NCI-H446 (cell line): ENCODE measurements at regions not wholly inside any gene's neighbourhood (a gene's known extent, or its start where the extent isn't known, plus 50 kb on each side); places are given as distances from the start of the nearest gene placed in this dataset.

Experiments used
- DNase-seq, 2 experiments: peaks; one replicate each; lab custom pipeline; 2025; lab: John Stamatoyannopoulos, UW

GRCh38 chr11:28481616-28482480, 373.7 kb downstream of the METTL15 start:
- DNase-seq: no peak

GRCh38 chr11:28480406-28480805, 372.2 kb downstream of the METTL15 start:
- DNase-seq: no peak

GRCh38 chr11:28476864-28477263, 368.7 kb downstream of the METTL15 start:
- DNase-seq: no peak

DNA sequence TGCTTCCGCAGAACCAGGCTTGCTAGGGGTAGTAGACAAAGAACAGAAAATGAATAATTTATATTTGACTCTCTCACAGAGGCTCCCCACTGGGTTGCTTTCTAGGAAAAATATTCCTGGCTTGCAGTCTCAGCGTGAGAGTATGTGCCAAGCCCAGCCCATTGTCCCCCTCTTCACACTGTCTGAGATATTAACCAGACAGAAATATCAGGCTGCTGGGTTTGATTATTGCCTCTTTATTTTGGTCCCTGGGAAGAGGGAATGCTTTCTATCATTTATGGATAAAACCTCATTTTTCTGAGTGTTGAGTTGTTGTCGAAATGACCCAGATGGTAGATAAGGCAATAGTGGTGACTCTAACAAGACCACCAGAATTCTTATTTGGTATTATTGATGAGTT, 367.9 kb downstream of the METTL15 start:
- no peak for DNase-seq

DNA sequence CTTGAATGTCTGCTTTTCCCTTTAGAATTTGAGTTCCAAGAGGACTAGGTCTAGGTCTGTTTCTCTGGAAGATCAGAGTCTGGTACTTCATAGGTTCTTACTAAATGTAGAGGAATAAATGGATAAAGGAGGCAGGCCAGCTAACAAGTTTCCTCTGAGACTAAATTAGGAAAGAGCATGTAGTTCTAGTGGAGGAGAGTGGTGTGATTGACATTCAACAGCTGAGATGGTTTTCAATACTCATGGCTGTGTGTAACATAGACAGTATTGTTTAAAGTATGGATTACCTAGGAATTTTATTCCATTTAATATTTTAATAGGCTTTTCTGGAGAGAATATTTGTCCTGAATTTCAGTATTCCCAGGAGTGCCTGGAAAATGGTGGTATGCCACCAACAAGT, 364.7 kb downstream of the METTL15 start:
- DNase-seq: no peak

GRCh38 chr11:28471537-28471936, 363.3 kb downstream of the METTL15 start:
- DNase-seq: no peak

DNA sequence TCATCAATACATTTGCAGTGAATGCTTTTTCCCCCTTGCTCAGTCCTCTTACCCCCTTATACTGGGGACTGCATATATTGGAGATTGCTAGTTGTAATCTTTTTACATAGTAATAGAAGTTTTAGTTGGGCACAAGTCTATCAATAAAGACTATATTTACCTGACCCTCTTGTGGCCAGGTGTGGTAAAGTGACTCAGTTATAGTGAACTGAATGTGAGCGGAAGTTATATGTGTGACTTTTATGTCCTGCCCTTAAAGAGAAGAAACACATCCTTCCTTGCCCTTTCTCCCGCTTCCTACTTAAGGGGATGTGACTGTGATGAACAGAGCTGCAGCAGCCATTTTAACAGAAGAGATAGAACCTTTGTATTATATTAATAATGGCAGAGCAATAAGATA, 362.0 kb downstream of the METTL15 start:
- DNase-seq: no peak

- no peak for DNase-seq
Measured at GRCh38 chr11:28466506-28466905, 358.3 kb downstream of the METTL15 start.

- no peak for DNase-seq
Measured at GRCh38 chr11:28464252-28464867, 356.2 kb downstream of the METTL15 start.

DNA sequence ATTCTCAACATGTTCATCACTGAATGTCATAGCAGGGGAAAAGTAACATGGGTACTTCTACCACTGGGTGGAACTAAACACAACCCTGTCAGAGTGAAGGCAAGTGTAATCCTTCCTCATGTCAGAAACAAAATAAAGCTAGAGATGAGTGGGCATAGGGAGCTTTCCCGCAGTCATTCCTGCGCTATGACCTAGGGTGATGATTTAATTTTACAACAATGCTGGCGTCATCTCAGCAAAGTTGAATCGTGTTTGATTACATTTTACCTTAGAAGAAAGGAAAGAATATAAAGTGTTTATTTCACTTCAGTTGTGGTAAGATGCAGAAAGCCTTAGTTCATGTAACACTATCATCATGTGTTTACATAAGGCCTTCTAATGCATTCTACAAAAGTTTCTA, 355.6 kb downstream of the METTL15 start:
- no peak for DNase-seq

GRCh38 chr11:28461846-28462245, 353.7 kb downstream of the METTL15 start:
- no peak for DNase-seq

- DNase-seq: no peak
Measured at GRCh38 chr11:28461338-28461737, 353.1 kb downstream of the METTL15 start.

DNA sequence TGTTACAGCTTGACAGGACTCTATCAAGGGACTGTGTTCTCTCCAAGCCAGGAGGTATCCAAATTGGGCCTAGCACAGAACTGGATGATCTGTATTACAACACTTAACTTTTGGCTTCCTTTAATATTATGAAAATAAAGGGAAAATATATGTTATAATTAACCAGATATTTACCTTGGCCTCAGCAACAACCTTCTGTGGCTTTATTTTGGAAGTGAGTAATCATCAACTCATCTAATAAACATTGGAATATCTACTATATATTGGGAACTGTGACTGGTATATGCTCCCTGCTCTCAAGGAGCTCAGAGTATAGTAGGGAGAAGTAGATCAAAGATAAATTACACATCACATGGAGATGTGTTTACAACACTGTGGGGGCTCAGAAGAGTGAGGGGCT, 352.2 kb downstream of the METTL15 start:
- DNase-seq: no peak

GRCh38 chr11:28459912-28460311, 351.7 kb downstream of the METTL15 start:
- no peak for DNase-seq

DNA sequence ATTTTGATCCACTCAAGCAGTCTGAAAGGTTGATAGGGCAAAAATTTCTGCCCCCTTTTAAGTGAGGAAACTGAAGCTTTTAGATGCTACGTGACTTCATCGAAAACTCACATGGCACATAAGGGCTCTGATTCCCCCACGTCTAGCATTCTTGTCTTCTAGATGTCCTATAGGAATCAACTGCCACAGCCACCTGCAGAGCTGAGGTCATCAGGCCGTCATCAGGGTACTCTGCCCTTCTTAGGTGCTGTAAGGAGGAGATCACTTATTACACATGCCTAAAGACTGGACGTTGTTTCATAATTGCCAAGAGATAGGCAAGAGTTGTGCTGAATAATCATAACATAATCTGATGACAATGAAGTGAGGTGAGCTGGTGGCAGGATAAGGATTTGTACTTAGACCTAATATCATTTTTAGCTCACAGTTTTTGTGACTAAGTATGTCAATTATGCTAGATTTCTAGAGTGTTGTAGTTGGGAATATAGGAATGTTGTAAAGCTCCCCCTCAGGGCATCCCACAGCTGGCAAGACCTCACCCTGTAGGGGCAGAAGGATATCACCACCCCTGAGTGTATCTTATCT, 349.4 kb downstream of the METTL15 start:
- no peak for DNase-seq

DNA sequence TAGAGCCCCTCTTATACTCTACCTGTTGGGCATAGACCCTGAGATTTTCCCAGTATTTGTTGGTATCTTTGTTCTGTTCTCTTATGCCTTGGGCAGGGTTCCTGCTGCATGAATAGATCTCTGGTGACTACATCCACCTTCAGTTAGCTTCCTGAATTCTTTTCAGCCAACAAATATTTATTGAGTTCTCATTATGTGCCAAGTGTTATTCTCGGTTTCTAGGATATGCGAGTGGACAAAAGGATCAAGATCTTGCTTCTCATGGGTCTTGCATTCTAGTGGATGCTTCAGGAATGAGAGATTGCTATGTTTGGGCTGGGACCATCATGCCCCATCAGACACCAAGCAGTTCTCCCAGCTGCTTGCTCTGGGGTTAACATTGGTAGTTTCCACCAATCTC, 340.0 kb downstream of the METTL15 start:
- no peak for DNase-seq

GRCh38 chr11:28447226-28447625, 339.0 kb downstream of the METTL15 start:
- no peak for DNase-seq

GRCh38 chr11:28442131-28442530, 333.9 kb downstream of the METTL15 start:
- DNase-seq: no peak

DNA sequence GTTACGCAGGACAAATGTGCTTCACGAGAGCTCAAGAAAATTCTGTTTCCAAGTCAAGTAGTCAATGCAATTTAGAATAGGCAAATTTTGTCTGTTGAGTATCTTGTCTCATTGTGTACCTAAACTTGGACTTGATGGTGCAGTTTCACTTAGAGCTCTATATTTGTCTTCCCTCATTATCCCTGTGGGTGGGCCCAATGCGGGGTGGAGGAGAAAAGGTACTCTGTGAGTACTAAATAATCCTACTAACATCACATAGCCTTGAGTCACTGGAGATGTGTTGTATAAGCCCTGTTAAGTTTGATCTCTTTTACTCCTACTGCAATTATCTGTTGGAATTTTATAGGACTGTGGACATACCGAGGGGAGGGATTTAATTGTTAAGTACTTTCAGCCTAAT, 331.2 kb downstream of the METTL15 start:
- no peak for DNase-seq

DNA sequence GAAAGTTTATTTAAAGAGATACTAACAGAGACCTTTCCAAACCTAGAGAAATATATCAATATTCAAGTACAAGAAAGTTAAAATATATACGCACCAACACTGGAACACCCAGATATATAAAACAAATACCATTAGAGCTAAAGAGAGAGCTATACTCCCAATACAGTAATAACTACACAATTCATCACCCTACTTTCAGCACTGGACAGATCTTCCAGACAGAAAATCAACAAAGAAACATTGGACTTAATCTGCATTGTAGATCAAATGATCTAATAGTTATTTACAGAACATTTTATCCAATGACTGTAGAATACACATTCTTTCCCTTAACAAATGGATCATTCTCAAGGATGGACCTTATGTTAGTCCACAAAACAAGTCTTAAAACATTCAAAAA, 311.9 kb downstream of the METTL15 start:
- DNase-seq: no peak

- DNase-seq: no peak
Measured at GRCh38 chr11:28417601-28418323, 309.6 kb downstream of the METTL15 start.

DNA sequence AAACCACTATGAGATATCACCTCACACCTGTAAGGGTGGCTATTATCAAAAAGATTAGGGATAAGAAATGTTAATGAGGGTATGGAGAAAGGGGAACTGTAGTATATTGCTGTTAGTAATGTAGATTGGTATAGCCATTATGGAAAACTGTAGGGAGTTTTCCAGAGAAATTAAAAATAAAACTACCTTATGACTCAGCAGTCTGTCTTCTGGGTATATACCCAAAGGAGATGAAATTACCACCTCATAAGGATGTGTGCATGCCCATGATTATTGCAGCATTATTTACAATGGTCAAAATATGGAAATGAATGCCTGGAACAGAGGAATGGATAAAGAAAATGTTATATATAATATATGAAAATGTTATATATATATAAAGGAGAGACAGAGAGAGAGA, 303.8 kb downstream of the METTL15 start:
- no peak for DNase-seq

GRCh38 chr11:28401446-28401845, 293.3 kb downstream of the METTL15 start:
- no peak for DNase-seq
